Lower leg skin (tissue), 3 donors: ENCODE measurements at regions not wholly inside any gene's neighbourhood (a gene's known extent, or its start where the extent isn't known, plus 50 kb on each side); places are given as distances from the start of the nearest gene placed in this dataset.

Source experiments
- POLR2A ChIP-seq, 2 donors: fragments of 450-650 bp; IDR thresholded peaks; one replicate each; pipeline ENCODE4 v1.6.1; 2016 to 2017; ENCODE audit warnings: antibody characterized with exemption in 2 of 2, mild to moderate bottlenecking in 1 of 2, moderate library complexity in 1 of 2
- TF ChIP-seq, protein P1 (sequence below), 3 donors: fragments of 450-650 bp; IDR thresholded peaks; one replicate each; pipeline ENCODE4 v1.5.1; 2016; ENCODE audit warnings: antibody characterized with exemption in 3 of 3, mild to moderate bottlenecking in 3 of 3, moderate library complexity in 2 of 3

DNA sequence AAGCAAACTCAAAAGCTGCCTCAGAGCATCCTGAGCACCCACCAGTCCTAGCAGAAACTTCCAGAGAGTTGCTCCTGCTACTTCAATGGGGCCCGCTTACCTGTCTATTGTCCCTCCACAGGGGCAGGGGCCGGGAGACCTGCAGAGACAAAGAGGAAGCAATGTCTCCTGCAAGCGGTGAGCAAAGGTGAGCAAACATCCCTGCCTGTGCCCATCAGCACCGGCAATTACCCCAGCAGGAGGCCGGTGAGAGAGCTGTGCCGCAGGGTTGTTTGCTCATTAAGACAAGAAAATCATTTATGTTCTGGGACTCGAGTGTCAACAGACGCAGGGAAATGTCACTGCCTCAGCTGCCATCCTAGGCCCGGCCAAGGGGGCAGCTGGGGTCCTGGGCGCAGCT is 53.8 kb upstream of the TARDBP start:
- TF ChIP-seq, protein P1, sequence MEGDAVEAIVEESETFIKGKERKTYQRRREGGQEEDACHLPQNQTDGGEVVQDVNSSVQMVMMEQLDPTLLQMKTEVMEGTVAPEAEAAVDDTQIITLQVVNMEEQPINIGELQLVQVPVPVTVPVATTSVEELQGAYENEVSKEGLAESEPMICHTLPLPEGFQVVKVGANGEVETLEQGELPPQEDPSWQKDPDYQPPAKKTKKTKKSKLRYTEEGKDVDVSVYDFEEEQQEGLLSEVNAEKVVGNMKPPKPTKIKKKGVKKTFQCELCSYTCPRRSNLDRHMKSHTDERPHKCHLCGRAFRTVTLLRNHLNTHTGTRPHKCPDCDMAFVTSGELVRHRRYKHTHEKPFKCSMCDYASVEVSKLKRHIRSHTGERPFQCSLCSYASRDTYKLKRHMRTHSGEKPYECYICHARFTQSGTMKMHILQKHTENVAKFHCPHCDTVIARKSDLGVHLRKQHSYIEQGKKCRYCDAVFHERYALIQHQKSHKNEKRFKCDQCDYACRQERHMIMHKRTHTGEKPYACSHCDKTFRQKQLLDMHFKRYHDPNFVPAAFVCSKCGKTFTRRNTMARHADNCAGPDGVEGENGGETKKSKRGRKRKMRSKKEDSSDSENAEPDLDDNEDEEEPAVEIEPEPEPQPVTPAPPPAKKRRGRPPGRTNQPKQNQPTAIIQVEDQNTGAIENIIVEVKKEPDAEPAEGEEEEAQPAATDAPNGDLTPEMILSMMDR (IDR thresholded peaks at IDR 0.05), result no peak
- TF ChIP-seq POLR2A (IDR thresholded peaks at IDR 0.05), result no peak
